Omental fat pad (tissue), 3 donors: ENCODE measurements at regions not wholly inside any gene's neighbourhood (a gene's known extent, or its start where the extent isn't known, plus 50 kb on each side); places are given as distances from the start of the nearest gene placed in this dataset.

Source experiments
- ATAC-seq: fragments of 150-250 bp; one replicate; pipeline ENCODE4 v1.9.1; 2016; ENCODE audit warnings: mild to moderate bottlenecking, moderate library complexity; ENCODE audit not compliant: low FRiP score
- DNase-seq: peaks from one replicate; pipeline ENCODE4 v3.0.0-alpha.2; 2019; ENCODE audit warnings: low spot score
- TF ChIP-seq, protein P1 (sequence below), 3 donors: fragments of 450-650 bp; IDR thresholded peaks; one replicate each; pipeline ENCODE4 v1.5.1; 2016 to 2017; ENCODE audit warnings: antibody characterized with exemption in 3 of 3, mild to moderate bottlenecking in 3 of 3, moderate library complexity in 2 of 3

DNA sequence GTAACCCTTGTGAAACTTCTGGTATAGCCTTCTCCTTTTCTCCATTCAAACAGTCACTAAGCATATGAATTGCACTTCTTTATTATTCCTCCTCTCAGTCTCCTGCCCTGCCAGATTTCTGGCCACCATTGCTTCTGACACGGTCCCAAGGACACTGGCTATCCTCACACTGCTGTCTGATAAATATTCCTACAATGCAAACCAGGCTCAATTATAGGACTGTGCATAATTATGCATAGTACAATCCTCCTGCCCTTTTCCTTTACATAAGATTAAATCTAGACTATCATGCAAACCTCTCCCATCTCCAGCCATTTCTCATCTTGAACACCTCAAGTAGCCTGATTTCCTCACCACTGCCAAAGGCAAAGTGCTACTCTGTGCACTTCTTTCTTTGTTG lies 704.3 kb upstream of the ADAMTS5 start:
- TF ChIP-seq, protein P1, sequence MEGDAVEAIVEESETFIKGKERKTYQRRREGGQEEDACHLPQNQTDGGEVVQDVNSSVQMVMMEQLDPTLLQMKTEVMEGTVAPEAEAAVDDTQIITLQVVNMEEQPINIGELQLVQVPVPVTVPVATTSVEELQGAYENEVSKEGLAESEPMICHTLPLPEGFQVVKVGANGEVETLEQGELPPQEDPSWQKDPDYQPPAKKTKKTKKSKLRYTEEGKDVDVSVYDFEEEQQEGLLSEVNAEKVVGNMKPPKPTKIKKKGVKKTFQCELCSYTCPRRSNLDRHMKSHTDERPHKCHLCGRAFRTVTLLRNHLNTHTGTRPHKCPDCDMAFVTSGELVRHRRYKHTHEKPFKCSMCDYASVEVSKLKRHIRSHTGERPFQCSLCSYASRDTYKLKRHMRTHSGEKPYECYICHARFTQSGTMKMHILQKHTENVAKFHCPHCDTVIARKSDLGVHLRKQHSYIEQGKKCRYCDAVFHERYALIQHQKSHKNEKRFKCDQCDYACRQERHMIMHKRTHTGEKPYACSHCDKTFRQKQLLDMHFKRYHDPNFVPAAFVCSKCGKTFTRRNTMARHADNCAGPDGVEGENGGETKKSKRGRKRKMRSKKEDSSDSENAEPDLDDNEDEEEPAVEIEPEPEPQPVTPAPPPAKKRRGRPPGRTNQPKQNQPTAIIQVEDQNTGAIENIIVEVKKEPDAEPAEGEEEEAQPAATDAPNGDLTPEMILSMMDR (IDR thresholded peaks at IDR 0.05): no peak

DNA sequence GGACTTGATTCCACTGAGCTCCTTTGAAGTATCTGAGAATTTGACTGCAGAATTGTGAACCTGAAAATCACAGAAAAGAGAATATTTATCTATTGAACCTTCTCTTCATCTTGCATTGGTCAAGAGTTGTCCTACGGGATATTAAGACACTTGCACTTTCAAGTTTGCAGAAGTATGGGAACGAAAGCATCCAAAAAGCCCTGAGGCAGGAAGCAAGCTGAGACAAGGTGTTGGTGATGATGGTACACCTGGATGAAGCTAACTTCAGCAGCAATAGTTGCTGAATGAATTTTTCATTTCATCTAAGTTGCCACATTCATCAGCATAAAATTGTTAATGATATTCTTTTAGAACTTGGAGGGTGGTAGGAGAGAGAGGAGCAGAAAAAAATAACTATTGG lies 686.6 kb upstream of the ADAMTS5 start:
- TF ChIP-seq, protein P1 (IDR thresholded peaks at IDR 0.05): no peak
- DNase-seq (no peak), ATAC-seq (no peak)

More for the DNA sequence above, 704.3 kb upstream of the ADAMTS5 start:
- no peak for DNase-seq
- ATAC-seq: no peak

DNA sequence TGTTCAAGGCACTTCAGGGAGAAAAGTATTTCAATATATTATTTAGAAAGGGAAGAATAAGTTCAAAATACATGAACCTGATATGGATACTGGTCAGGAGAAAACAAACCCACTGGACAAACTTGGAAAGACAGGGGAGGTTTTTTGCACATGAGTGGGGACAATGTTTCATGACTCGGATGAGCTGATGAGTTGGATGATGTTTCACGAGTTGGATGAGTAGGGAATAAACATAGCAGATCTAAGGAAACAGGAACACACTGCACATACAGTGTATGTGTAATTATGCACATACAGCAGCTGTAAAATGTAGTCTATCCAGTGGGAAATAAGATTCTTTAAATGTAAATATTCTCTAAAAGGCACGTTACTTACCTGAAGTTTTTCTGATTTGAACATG lies 682.9 kb upstream of the ADAMTS5 start:
- TF ChIP-seq, protein P1 (IDR thresholded peaks at IDR 0.05): no peak
- DNase-seq (no peak), ATAC-seq (no peak)

DNA sequence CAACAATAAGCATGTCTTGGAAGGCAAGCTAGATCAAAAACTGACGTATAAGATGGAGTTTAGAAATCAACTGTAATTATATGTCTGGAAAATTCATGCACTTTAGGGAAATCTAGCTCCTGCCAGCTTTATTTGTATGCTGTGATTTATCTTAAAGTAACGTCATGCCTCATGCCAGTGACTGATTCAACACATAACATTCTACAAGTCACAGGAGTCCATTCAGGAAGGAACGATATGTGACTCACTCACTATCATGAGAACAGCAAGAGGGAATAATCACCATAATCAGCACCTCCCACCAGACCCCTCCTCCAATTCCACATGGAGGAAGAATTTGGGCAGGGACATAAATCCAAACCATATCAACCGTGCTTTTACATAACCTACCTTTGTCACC lies 682.4 kb upstream of the ADAMTS5 start:
- ATAC-seq (no peak), DNase-seq (no peak)
- TF ChIP-seq, protein P1 (IDR thresholded peaks at IDR 0.05): no peak

DNA sequence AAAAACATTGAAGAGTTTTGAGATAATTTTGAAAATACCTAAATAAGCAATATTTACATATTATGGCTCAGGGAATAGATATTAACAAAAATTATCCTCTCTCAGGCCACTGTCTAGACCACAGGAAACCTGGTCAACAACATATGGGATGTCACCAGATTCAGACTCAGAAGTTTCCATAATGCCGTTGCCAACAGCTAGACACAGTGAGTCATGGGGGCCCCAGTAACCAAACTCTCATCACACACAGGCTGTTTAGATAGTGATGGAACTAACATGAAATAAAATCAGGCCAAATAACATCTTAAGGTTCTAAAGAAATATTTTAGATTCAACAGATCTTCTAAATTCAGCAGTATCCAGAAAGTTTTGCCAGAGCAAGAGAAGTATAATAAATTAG lies 681.7 kb upstream of the ADAMTS5 start:
- DNase-seq (no peak), ATAC-seq (no peak)
- TF ChIP-seq, protein P1 (IDR thresholded peaks at IDR 0.05): no peak

DNA sequence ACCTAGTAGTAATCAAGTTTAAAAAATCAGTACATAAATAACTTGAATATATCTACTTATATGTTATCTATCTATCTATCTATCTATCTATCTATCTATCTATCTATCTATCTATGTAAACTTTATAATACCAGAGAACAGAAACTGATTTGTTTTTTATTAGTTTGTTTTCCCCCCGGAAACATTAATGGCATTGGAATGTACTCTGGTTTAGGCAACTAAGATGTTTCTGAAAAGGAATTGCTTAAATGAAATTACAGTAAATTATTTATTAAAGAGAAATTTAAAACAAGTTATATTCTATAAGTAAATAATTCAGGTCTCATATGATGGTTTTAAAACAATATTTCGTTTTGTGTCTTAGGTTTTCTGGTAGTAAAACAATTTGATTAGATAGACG lies 681.0 kb upstream of the ADAMTS5 start:
- DNase-seq (no peak), ATAC-seq (no peak)
- TF ChIP-seq, protein P1 (IDR thresholded peaks at IDR 0.05): no peak

DNA sequence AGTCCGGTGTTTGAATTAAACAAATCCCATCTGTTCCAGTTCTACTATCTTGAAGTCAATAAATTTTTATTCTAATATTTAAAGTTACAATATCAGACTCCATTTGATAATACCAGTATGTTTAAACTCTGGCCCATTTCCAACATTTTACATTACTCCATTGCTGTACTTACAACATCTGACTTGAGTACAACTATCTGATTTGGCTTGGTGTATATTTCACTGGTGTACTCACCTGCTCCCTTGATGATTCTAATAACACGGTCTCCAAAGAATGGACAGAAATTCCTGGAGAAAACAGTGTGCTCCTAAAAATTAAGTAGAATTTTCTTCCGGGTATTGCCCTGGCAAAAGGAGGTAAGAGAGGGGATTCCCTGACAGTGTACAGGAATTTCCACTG lies 680.5 kb upstream of the ADAMTS5 start:
- TF ChIP-seq, protein P1 (IDR thresholded peaks at IDR 0.05): no peak
- ATAC-seq (no peak), DNase-seq (no peak)
